K562 (cell line): ENCODE measurements at regions not wholly inside any gene's neighbourhood (a gene's known extent, or its start where the extent isn't known, plus 50 kb on each side); places are given as distances from the start of the nearest gene placed in this dataset.
A peak's percentile ranks its signal among the peaks of the same experiment; 100 is the strongest.

Experiments used
- ATAC-seq: fragments of 200-7000 bp; cut with Tn5 transposase; 3 replicates; pipeline ENCODE4 v1.9.1; 2020; ENCODE audit warnings: moderate library complexity
- BruUV-seq: library from RNA; stranded (reverse); fragments of 400-500 nt; replicated peaks from 2 replicates; lab custom pipeline; 2021; lab: Mats Ljungman, UMichigan
- CTCF ChIA-PET: fragments of 300-600 bp; formaldehyde crosslinking; extraction: SDS; loops from one replicate; lab custom pipeline; 2021; ENCODE audit warnings: low intra/inter-chr PET ratio; lab: Yijun Ruan, JAX
- POLR2A ChIA-PET: fragments of 300-600, 350-650 bp; sonication (Branson Sonifier 250); formaldehyde crosslinking; extraction: SDS; loops from one replicate; lab custom pipeline; 2021; ENCODE audit warnings: antibody characterized with exemption, inconsistent platforms; lab: Yijun Ruan, JAX
- DNase-seq, 4 experiments: peaks; one replicate each; pipeline versions ENCODE4 v3.0.0 to v3.0.0-alpha.2; 2011 to 2018; ENCODE audit warnings: low spot score in 3 of 4, mixed read lengths in 3 of 4; ENCODE audit errors: extremely low read depth in 1 of 4
- FAIRE-seq: peaks from 2 replicates; lab custom pipeline; 2011; peaks lifted over from hg19 to GRCh38; lab: Jason Lieb, UNC
- H2AFZ ChIP-seq: 2 replicates; pipeline ENCODE4 v1.6.0; 2011; ENCODE audit warnings: low read depth, low read length, control low read depth, inconsistent platforms
- H3K27ac ChIP-seq: fragments of 200-600 bp; 3 replicates; pipeline ENCODE4 v1.8.0; 2011; ENCODE audit warnings: low read depth, mild to moderate bottlenecking, control low read depth, inconsistent platforms, low read length, moderate library complexity, mixed read lengths; ENCODE audit errors: extremely low read depth
- H3K27me3 ChIP-seq, 2 experiments: fragments of 300-600 bp in 1 of 2; 2 replicates in 1 of 2; 3 replicates in 1 of 2; pipeline versions ENCODE4 v1.6.0 to v1.8.0; 2011; ENCODE audit warnings: inconsistent platforms in 2 of 2, low read length in 2 of 2, mild to moderate bottlenecking in 1 of 2, mixed read lengths in 1 of 2, moderate library complexity in 1 of 2; ENCODE audit not compliant: control insufficient read depth in 2 of 2, insufficient read depth in 2 of 2
- H3K36me3 ChIP-seq: fragments of 300-600 bp; 3 replicates; pipeline ENCODE4 v1.8.0; 2011; ENCODE audit warnings: mild to moderate bottlenecking, low read length, inconsistent platforms; ENCODE audit not compliant: control insufficient read depth, insufficient read depth
- H3K4me1 ChIP-seq, 2 experiments: fragments of 200-600 bp in 1 of 2; replicated peaks in 1 of 2; 2 replicates in 1 of 2; 3 replicates in 1 of 2; pipeline versions ENCODE4 v1.5.1 to v1.8.0; 2011; ENCODE audit warnings: inconsistent platforms in 2 of 2, low read length in 2 of 2, mild to moderate bottlenecking in 1 of 2, mixed read lengths in 1 of 2, moderate library complexity in 1 of 2; ENCODE audit not compliant: control insufficient read depth in 2 of 2, insufficient read depth in 2 of 2
- H3K4me2 ChIP-seq: 2 replicates; pipeline ENCODE4 v1.6.1; 2011; ENCODE audit warnings: low read length, control low read depth, inconsistent platforms, mixed read lengths; ENCODE audit not compliant: insufficient read depth
- H3K4me3 ChIP-seq: fragments of 200-600 bp; sonication (generic), shearing (Covaris generic); 2 replicates; pipeline ENCODE4 v1.5.1; 2016; ENCODE audit warnings: control low read depth, inconsistent platforms
- H3K79me2 ChIP-seq: fragments of 200-600 bp; 3 replicates; pipeline ENCODE4 v1.8.0; 2011; ENCODE audit warnings: low read length, inconsistent platforms; ENCODE audit not compliant: control insufficient read depth, insufficient read depth
- H3K9ac ChIP-seq, 2 experiments: 2 replicates each; pipeline versions ENCODE4 v1.6.0 to v1.6.1; 2011; ENCODE audit warnings: low read depth in 2 of 2, low read length in 2 of 2, control low read depth in 1 of 2, inconsistent platforms in 1 of 2, mild to moderate bottlenecking in 1 of 2, mixed read lengths in 1 of 2; ENCODE audit not compliant: insufficient read depth in 1 of 2
- H3K9me1 ChIP-seq: one replicate; pipeline ENCODE4 v1.6.0; 2011; ENCODE audit warnings: inconsistent platforms, mild to moderate bottlenecking, low read length, moderate library complexity; ENCODE audit not compliant: control insufficient read depth, insufficient read depth
- H3K9me3 ChIP-seq: replicated peaks from 2 replicates; pipeline ENCODE4 v1.5.1; 2011; ENCODE audit warnings: low read depth, low read length, inconsistent platforms; ENCODE audit not compliant: control insufficient read depth, insufficient read depth
- H4K20me1 ChIP-seq: replicated peaks from 2 replicates; pipeline ENCODE4 v1.6.1; 2011; ENCODE audit warnings: low read length, inconsistent platforms, mixed read lengths; ENCODE audit not compliant: control insufficient read depth, insufficient read depth
- CBX1 ChIP-seq: sonication (generic); IDR thresholded peaks from 2 replicates; pipeline ENCODE4 v1.6.1; 2016; ENCODE audit warnings: antibody characterized with exemption, low read depth, mild to moderate bottlenecking
- REST ChIP-seq, 2 experiments: fragments of 450-650 bp; formaldehyde crosslinking in 1 of 2; IDR thresholded peaks; 2 replicates each; pipeline versions ENCODE4 v1.4.0 to v1.6.1; 2014 to 2020; ENCODE audit warnings: mild to moderate bottlenecking in 2 of 2, borderline replicate concordance in 1 of 2, low read depth in 1 of 2
- RFX1 ChIP-seq: fragments of 450-650 bp; IDR thresholded peaks from 2 replicates; pipeline ENCODE4 v1.6.1; 2016; ENCODE audit warnings: mild to moderate bottlenecking, moderate library complexity
- TEAD4 ChIP-seq, 2 experiments: sonication (generic) in 1 of 2; formaldehyde crosslinking in 1 of 2; IDR thresholded peaks; 2 replicates each; pipeline versions ENCODE4 v1.6.1 to v1.8.0; 2012 to 2022; ENCODE audit warnings: borderline replicate concordance in 1 of 2, inconsistent platforms in 1 of 2, low read length in 1 of 2, mild to moderate bottlenecking in 1 of 2, missing genetic modification reagents in 1 of 2
- ZBTB34 ChIP-seq: fragments of 250-450 bp; sonication (Bioruptor Pico); IDR thresholded peaks from 2 replicates; pipeline ENCODE4 v1.8.0; 2021; ENCODE audit warnings: mild to moderate bottlenecking, moderate library complexity
- WGBS: fragments of 100-300 bp; shearing (Covaris generic); methylation state at CpG from one replicate; pipeline ENCODE4 v1.1.6; 2016; ENCODE audit warnings: low coverage, mixed read lengths; ENCODE audit not compliant: insufficient coverage; ENCODE audit errors: missing lambda C conversion rate; 5-methylcytosine and 5-hydroxymethylcytosine counted together
- in situ Hi-C: fragments of 300-500 bp; cut with MboI; formaldehyde crosslinking; loops from 4 replicates; pipeline ENCODE4 v1.15.0; 2018; ENCODE audit warnings: inconsistent platforms, mixed read lengths
- intact Hi-C: fragments of 100-400 bp; cut with micrococcal nuclease; formaldehyde crosslinking; loops from 2 replicates; pipeline ENCODE4 v1.14.2; 2022

GRCh38 chr7:118033273-118033672 lies 150.7 kb upstream of the LSM8 start:
- no peaks in the 10 kb centered on the region for H3K27me3 ChIP-seq
- in situ Hi-C loops (no loop called here), intact Hi-C loops (loop anchor here (5.0 kb wide), 1 partner anchor 99 kb away; no protein-coding TSS in a partner anchor)
- no peak overlapping the region for H3K9ac ChIP-seq
- no peaks in the 10 kb centered on the region for H3K4me1 ChIP-seq
- no peak overlapping the region for H3K4me3 ChIP-seq
- FAIRE-seq (no peak), ATAC-seq (no peak)
- no peaks in the 10 kb centered on the region for H3K9me3 ChIP-seq
- H3K9me1 ChIP-seq, result no peaks in the 10 kb centered on the region
- no peak overlapping the region for H3K4me2 ChIP-seq
- no peak for TF ChIP-seq TEAD4 (IDR thresholded peaks at IDR 0.05; ENCODE audit: low read length)
- TF ChIP-seq TEAD4 (CRISPR knock-in tag; IDR thresholded peaks at IDR 0.05; ENCODE audit: borderline replicate concordance), result no peak
- TF ChIP-seq RFX1, result peak; percentile 46
- no peak for TF ChIP-seq CBX1
- TF ChIP-seq, all 486 proteins: peak for 1
- DNase-seq, result no peak
- no TSS peak for BruUV-seq
- Histone ChIP-seq H3K79me2 (no peaks in the 10 kb centered on the region), H2AFZ (no peak overlapping the region), H3K36me3 (no peaks in the 10 kb centered on the region), H4K20me1 (no peaks in the 10 kb centered on the region), H3K27ac (no peak overlapping the region)
- 0% methylated on average over 1 of the region's 1 CpG for WGBS
- ChIA-PET CTCF (no interaction called here), POLR2A (no interaction called here)

- FAIRE-seq, result no peak
- no peak for ATAC-seq
- H3K4me2 ChIP-seq, result no peak overlapping the region
- ChIA-PET POLR2A (no interaction called here), CTCF (no interaction called here)
- no peak overlapping the region for H2AFZ ChIP-seq
- H3K27ac ChIP-seq, result no peak overlapping the region
- no peaks in the 10 kb centered on the region for H3K4me1 ChIP-seq
- H3K9me1 ChIP-seq, result no peaks in the 10 kb centered on the region
- H3K4me3 ChIP-seq, result no peak overlapping the region
- no peak for DNase-seq
- intact Hi-C loops (no loop called here), in situ Hi-C loops (no loop called here)
- no peaks in the 10 kb centered on the region for H3K27me3 ChIP-seq
- no TSS peak for BruUV-seq
- H4K20me1 ChIP-seq, result no peaks in the 10 kb centered on the region
- H3K36me3 ChIP-seq, result no peaks in the 10 kb centered on the region
- H3K79me2 ChIP-seq, result no peaks in the 10 kb centered on the region
- H3K9me3 ChIP-seq, result no peaks in the 10 kb centered on the region
- no peak overlapping the region for H3K9ac ChIP-seq
- TF ChIP-seq REST (IDR thresholded peaks at IDR 0.05; ENCODE audit: borderline replicate concordance), result peak; percentile 46
- no peak for TF ChIP-seq REST (CRISPR knock-in tag; IDR thresholded peaks at IDR 0.05; ENCODE audit: low read depth)
- no peak for TF ChIP-seq ZBTB34 (CRISPR knock-in tag)
Measured at GRCh38 chr7:118039963-118040489, 143.9 kb upstream of the LSM8 start.
